Tibial nerve (tissue), 4 donors: ENCODE measurements at regions not wholly inside any gene's neighbourhood (a gene's known extent, or its start where the extent isn't known, plus 50 kb on each side); places are given as distances from the start of the nearest gene placed in this dataset.

Experiments used
- EP300 ChIP-seq, 2 donors: sonication (generic); formaldehyde crosslinking; IDR thresholded peaks; one replicate each; pipeline ENCODE4 v1.6.1; 2017; ENCODE audit warnings: antibody characterized with exemption in 2 of 2, mild to moderate bottlenecking in 1 of 2
- POLR2A ChIP-seq, 2 donors: fragments of 450-650 bp; IDR thresholded peaks; one replicate each; pipeline ENCODE4 v1.6.1; 2017; ENCODE audit warnings: antibody characterized with exemption in 2 of 2, mild to moderate bottlenecking in 2 of 2, moderate library complexity in 2 of 2
- TF ChIP-seq, protein P1 (sequence below), 5 experiments: fragments of 200-600 bp in 3 of 5; fragments of 450-650 bp in 2 of 5; sonication (generic) in 3 of 5; IDR thresholded peaks; one replicate each; pipeline ENCODE4 v1.5.1; 2016 to 2019; ENCODE audit warnings: antibody characterized with exemption in 5 of 5, mild to moderate bottlenecking in 3 of 5, moderate library complexity in 2 of 5

- TF ChIP-seq, protein P1, sequence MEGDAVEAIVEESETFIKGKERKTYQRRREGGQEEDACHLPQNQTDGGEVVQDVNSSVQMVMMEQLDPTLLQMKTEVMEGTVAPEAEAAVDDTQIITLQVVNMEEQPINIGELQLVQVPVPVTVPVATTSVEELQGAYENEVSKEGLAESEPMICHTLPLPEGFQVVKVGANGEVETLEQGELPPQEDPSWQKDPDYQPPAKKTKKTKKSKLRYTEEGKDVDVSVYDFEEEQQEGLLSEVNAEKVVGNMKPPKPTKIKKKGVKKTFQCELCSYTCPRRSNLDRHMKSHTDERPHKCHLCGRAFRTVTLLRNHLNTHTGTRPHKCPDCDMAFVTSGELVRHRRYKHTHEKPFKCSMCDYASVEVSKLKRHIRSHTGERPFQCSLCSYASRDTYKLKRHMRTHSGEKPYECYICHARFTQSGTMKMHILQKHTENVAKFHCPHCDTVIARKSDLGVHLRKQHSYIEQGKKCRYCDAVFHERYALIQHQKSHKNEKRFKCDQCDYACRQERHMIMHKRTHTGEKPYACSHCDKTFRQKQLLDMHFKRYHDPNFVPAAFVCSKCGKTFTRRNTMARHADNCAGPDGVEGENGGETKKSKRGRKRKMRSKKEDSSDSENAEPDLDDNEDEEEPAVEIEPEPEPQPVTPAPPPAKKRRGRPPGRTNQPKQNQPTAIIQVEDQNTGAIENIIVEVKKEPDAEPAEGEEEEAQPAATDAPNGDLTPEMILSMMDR (IDR thresholded peaks at IDR 0.05): no peak
- no peak for TF ChIP-seq POLR2A (IDR thresholded peaks at IDR 0.05)
- no peak for TF ChIP-seq EP300 (IDR thresholded peaks at IDR 0.05)
These were observed 842.8 kb upstream of the CNTN5 start for GRCh38 chr11:98177925-98178324.
